Lower leg skin (tissue), 4 donors: ENCODE measurements at regions not wholly inside any gene's neighbourhood (a gene's known extent, or its start where the extent isn't known, plus 50 kb on each side); places are given as distances from the start of the nearest gene placed in this dataset.

Source experiments
- DNase-seq, 2 donors: peaks; one replicate each; pipeline ENCODE4 v3.0.0-alpha.2; 2019; ENCODE audit warnings: low spot score in 2 of 2
- H3K4me3 ChIP-seq: fragments of 200-600 bp; sonication (generic); 2 replicates; pipeline ENCODE4 v1.5.1; 2017; ENCODE audit warnings: mild to moderate bottlenecking, low read depth; ENCODE audit not compliant: poor library complexity, severe bottlenecking
- CTCF ChIP-seq, 3 donors: fragments of 450-650 bp; IDR thresholded peaks; one replicate each; pipeline ENCODE4 v1.5.1; 2016; ENCODE audit warnings: antibody characterized with exemption in 3 of 3, mild to moderate bottlenecking in 3 of 3, moderate library complexity in 2 of 3
- POLR2A ChIP-seq, 2 donors: fragments of 450-650 bp; IDR thresholded peaks; one replicate each; pipeline ENCODE4 v1.6.1; 2016 to 2017; ENCODE audit warnings: antibody characterized with exemption in 2 of 2, mild to moderate bottlenecking in 1 of 2, moderate library complexity in 1 of 2
- WGBS, 2 donors: methylation state at CpG; one replicate each; pipeline ENCODE4 v1.1.5; 2018; 5-methylcytosine and 5-hydroxymethylcytosine counted together
- intact Hi-C: fragments of 100-400 bp; cut with DNase I; formaldehyde crosslinking; loops from one replicate; pipeline ENCODE4 v1.15.0; 2023; ENCODE audit warnings: low total_unique reads

DNA sequence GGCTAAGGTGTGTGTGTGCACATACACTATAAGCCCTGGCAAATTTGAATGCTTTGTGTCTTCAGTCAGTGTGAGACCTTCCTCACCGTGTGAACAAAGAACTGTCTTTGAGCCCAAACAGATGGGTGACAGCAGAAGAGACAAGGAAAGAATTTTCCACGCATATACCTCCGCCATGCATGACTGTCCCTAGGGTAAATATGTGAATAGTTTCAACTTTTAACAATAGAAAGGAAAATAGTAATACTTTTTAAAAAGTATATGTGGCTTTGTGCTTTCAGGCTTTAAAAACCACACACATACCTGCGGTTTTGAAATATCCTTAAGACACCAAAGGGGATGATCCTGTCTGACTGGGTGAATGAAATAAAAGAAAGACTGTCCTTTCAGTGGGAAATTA lies 438.6 kb upstream of the MPDZ start:
- no peak overlapping the region for H3K4me3 ChIP-seq
- intact Hi-C loops = no loop called here
- no peak for TF ChIP-seq POLR2A (IDR thresholded peaks at IDR 0.05)
- TF ChIP-seq CTCF (IDR thresholded peaks at IDR 0.05) = no peak
- 78 to 80% methylated on average over 4 of the region's 4 CpGs for WGBS, 2 donors
- no peak for DNase-seq

DNA sequence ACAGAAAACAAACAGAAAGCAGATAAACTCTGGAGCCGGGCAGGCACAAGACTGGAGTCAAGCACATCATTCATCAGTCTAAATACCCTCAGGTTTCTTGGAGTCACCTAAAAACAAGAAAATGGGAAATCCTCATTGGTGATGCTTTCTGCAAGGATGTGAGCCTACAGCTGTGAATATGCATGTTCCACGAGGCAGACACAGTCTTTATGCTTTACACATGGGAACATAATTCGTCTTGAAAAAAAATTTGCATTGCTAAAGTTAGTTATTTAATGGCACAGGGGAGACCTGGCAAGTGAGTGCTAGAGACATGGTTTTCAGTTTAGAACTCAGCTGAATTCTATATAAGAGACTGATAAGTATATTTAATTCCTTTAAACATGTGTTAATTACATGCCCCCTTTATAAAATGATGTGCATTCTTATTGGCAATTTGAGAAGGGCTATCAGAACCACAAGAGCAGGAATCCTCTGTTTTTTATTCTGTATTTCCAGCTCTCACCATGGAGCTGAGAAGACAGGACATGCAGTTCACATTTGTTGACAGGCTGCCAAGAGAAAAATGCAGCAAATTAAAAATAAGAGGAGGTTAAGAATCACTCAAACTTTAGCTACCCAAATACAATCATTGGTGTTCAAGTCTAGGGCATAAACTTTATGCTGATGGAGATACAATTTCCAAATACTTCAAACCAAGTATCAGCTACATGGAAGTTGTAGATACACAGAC lies 438.0 kb upstream of the MPDZ start:
- WGBS, 2 donors = 44 to 48% methylated on average over 3 of the region's 3 CpGs
- DNase-seq = no peak
- H3K4me3 ChIP-seq = no peak overlapping the region
- TF ChIP-seq POLR2A (IDR thresholded peaks at IDR 0.05) (no peak), CTCF (IDR thresholded peaks at IDR 0.05) (no peak)
- intact Hi-C loops = no loop called here

GRCh38 chr9:13716601-13717321 lies 437.3 kb upstream of the MPDZ start:
- 52% methylated on average over 6 of the region's 6 CpGs for WGBS, 2 donors
- no peak for TF ChIP-seq CTCF (IDR thresholded peaks at IDR 0.05)
- no peak for TF ChIP-seq POLR2A (IDR thresholded peaks at IDR 0.05)
- DNase-seq = no peak
- H3K4me3 ChIP-seq = no peak overlapping the region
- intact Hi-C loops = no loop called here

GRCh38 chr9:13716090-13716489 lies 436.6 kb upstream of the MPDZ start:
- H3K4me3 ChIP-seq = no peak overlapping the region
- DNase-seq = no peak
- TF ChIP-seq CTCF (IDR thresholded peaks at IDR 0.05) (no peak), POLR2A (IDR thresholded peaks at IDR 0.05) (no peak)
- intact Hi-C loops = no loop called here
- WGBS, 2 donors = 77 to 81% methylated on average over 1 of the region's 1 CpG

DNA sequence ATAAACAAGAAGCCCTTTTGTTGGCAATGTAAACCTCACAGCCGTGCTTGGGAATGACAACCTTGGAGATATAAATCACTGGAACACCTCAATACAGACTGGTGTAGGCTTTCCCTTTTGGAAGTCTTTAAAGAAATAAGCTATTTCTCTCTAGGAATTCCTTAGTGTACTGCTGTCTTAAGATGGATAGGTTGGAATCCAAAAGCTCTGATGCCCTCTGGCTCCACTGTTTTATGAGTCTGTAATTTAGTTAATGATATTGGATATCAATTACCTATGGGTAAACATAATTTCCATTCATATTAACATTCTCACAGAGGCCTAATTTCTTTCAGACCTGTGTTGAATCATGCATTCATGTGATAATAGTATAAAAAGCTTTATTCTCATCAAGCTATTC lies 435.9 kb upstream of the MPDZ start:
- H3K4me3 ChIP-seq = no peak overlapping the region
- WGBS, 2 donors = 63 to 64% methylated on average over 1 of the region's 1 CpG
- no peak for DNase-seq
- TF ChIP-seq CTCF (IDR thresholded peaks at IDR 0.05) (no peak), POLR2A (IDR thresholded peaks at IDR 0.05) (no peak)
- intact Hi-C loops = no loop called here
